HepG2 (cell line): ENCODE measurements at regions not wholly inside any gene's neighbourhood (a gene's known extent, or its start where the extent isn't known, plus 50 kb on each side); places are given as distances from the start of the nearest gene placed in this dataset.
A peak's percentile ranks its signal among the peaks of the same experiment; 100 is the strongest.

Experiments used
- ATAC-seq: fragments of 200-7000 bp; cut with Tn5 transposase; 3 replicates; pipeline ENCODE4 v1.9.1; 2020; ENCODE audit warnings: mild to moderate bottlenecking, moderate library complexity
- BruUV-seq: library from RNA; stranded (reverse); fragments of 400-500 nt; replicated peaks from 2 replicates; lab custom pipeline; 2021; lab: Mats Ljungman, UMichigan
- CTCF ChIA-PET: fragments of 300-600 bp; formaldehyde crosslinking; extraction: SDS; loops from one replicate; lab custom pipeline; 2021; ENCODE audit warnings: low total read pairs, inconsistent platforms, low intra/inter-chr PET ratio; lab: Yijun Ruan, JAX
- POLR2A ChIA-PET: fragments of 350-600 bp; sonication (Branson Sonifier 250); formaldehyde crosslinking; loops from one replicate; lab custom pipeline; 2020; ENCODE audit warnings: antibody characterized with exemption, inconsistent platforms; lab: Yijun Ruan, JAX
- DNase-seq: peaks from one replicate; pipeline ENCODE4 v3.0.0-alpha.2; 2015; ENCODE audit warnings: low spot score
- FAIRE-seq: peaks from 3 replicates; lab custom pipeline; 2011; peaks lifted over from hg19 to GRCh38; lab: Jason Lieb, UNC
- H2AFZ ChIP-seq: one replicate; pipeline ENCODE4 v1.6.1; 2011; ENCODE audit warnings: low read length, inconsistent platforms
- H3K27ac ChIP-seq: fragments of 300-600 bp; 3 replicates; pipeline ENCODE4 v1.8.0; 2011; ENCODE audit warnings: mixed run types, mild to moderate bottlenecking, mixed read lengths, low read length, inconsistent platforms; ENCODE audit not compliant: insufficient read depth; ENCODE audit errors: extremely low read length
- H3K27me3 ChIP-seq, 2 experiments: fragments of 200-600 bp in 1 of 2; 2 replicates in 1 of 2; 3 replicates in 1 of 2; pipeline versions ENCODE4 v1.6.0 to v1.8.0; 2011; ENCODE audit warnings: low read length in 2 of 2, mild to moderate bottlenecking in 2 of 2, moderate library complexity in 2 of 2, inconsistent platforms in 1 of 2; ENCODE audit not compliant: insufficient read depth in 2 of 2, control insufficient read depth in 1 of 2
- H3K36me3 ChIP-seq, 2 experiments: fragments of 200-600 bp in 1 of 2; replicated peaks in 1 of 2; 2 replicates in 1 of 2; 3 replicates in 1 of 2; pipeline versions ENCODE4 v1.5.1 to v1.8.0; 2011; ENCODE audit warnings: low read length in 2 of 2, inconsistent platforms in 1 of 2; ENCODE audit not compliant: insufficient read depth in 2 of 2, control insufficient read depth in 1 of 2
- H3K4me1 ChIP-seq: 2 replicates; pipeline ENCODE4 v1.5.1; 2012; ENCODE audit warnings: low read length, inconsistent platforms; ENCODE audit not compliant: insufficient read depth
- H3K4me2 ChIP-seq: 2 replicates; pipeline ENCODE4 v1.6.0; 2011; ENCODE audit warnings: low read depth, low read length, inconsistent platforms
- H3K4me3 ChIP-seq, 3 experiments: fragments of 200-600 bp in 1 of 3; sonication (generic), shearing (Covaris generic) in 1 of 3; replicated peaks in 1 of 3; 2 replicates each; pipeline ENCODE4 v1.5.1; 2011 to 2016; ENCODE audit warnings: low read length in 3 of 3, inconsistent platforms in 2 of 3, low read depth in 2 of 3, mild to moderate bottlenecking in 2 of 3, control low read depth in 1 of 3, mixed read lengths in 1 of 3; ENCODE audit not compliant: insufficient read depth in 1 of 3
- H3K79me2 ChIP-seq: one replicate; pipeline ENCODE4 v1.6.1; 2011; ENCODE audit warnings: low read length, inconsistent platforms; ENCODE audit not compliant: insufficient read depth
- H3K9ac ChIP-seq: 2 replicates; pipeline ENCODE4 v1.6.0; 2011; ENCODE audit warnings: mild to moderate bottlenecking, low read depth, low read length, inconsistent platforms; ENCODE audit not compliant: insufficient read depth
- H3K9me3 ChIP-seq: 2 replicates; pipeline ENCODE4 v1.5.1; 2012; ENCODE audit warnings: mild to moderate bottlenecking, low read length
- H4K20me1 ChIP-seq: 2 replicates; pipeline ENCODE4 v1.6.0; 2011; ENCODE audit warnings: inconsistent platforms, mild to moderate bottlenecking, low read length, moderate library complexity; ENCODE audit not compliant: insufficient read depth
- BRD4 ChIP-seq: sonication (generic); formaldehyde crosslinking; IDR thresholded peaks from 2 replicates; pipeline ENCODE4 v1.4.0; 2020; ENCODE audit warnings: missing genetic modification reagents
- CEBPG ChIP-seq: IDR thresholded peaks from 2 replicates; pipeline ENCODE4 v1.6.1; 2016
- ETV5 ChIP-seq: IDR thresholded peaks from 2 replicates; pipeline ENCODE4 v1.6.1; 2018; ENCODE audit warnings: missing biosample characterization, missing genetic modification reagents, inconsistent platforms, borderline replicate concordance
- HHEX ChIP-seq: IDR thresholded peaks from 2 replicates; pipeline ENCODE4 v1.6.1; 2016; ENCODE audit warnings: control low read depth
- HMG20A ChIP-seq: IDR thresholded peaks from 2 replicates; pipeline ENCODE4 v1.6.1; 2016; ENCODE audit warnings: borderline replicate concordance
- IKZF4 ChIP-seq: sonication (generic); formaldehyde crosslinking; IDR thresholded peaks from 2 replicates; pipeline ENCODE4 v1.5.1; 2020; ENCODE audit warnings: borderline replicate concordance, mild to moderate bottlenecking, low read depth, missing genetic modification reagents; ENCODE audit errors: not compliant biosample characterization
- MXI1 ChIP-seq: IDR thresholded peaks from 3 replicates; pipeline ENCODE4 v1.6.1; 2012; ENCODE audit warnings: low read depth, low read length, inconsistent platforms, borderline replicate concordance
- NR2F1 ChIP-seq, 2 experiments: fragments of 450-650 bp in 1 of 2; formaldehyde crosslinking in 1 of 2; IDR thresholded peaks; 2 replicates each; pipeline versions ENCODE4 v1.5.0 to v1.6.1; 2016 to 2020; ENCODE audit warnings: mild to moderate bottlenecking in 1 of 2, missing compliant biosample characterization in 1 of 2, missing genetic modification reagents in 1 of 2, moderate library complexity in 1 of 2
- RCOR2 ChIP-seq: IDR thresholded peaks from 2 replicates; pipeline ENCODE4 v1.6.1; 2016; ENCODE audit warnings: missing biosample characterization, missing genetic modification reagents
- SNAPC4 ChIP-seq: sonication (generic); formaldehyde crosslinking; IDR thresholded peaks from 2 replicates; pipeline ENCODE4 v1.4.0; 2020; ENCODE audit warnings: mild to moderate bottlenecking, missing genetic modification reagents
- ZNF232 ChIP-seq: sonication (generic); formaldehyde crosslinking; IDR thresholded peaks from 2 replicates; pipeline ENCODE4 v1.4.0; 2020; ENCODE audit warnings: missing genetic modification reagents, borderline replicate concordance
- ZNF772 ChIP-seq: sonication (generic); formaldehyde crosslinking; IDR thresholded peaks from 2 replicates; pipeline ENCODE4 v1.5.0; 2020; ENCODE audit warnings: mild to moderate bottlenecking, missing genetic modification reagents
- WGBS: methylation state at CpG from one replicate; pipeline ENCODE4 v1.1.6; 2017; ENCODE audit warnings: low lambda C conversion rate; 5-methylcytosine and 5-hydroxymethylcytosine counted together
- in situ Hi-C: cut with HindIII; loops from 2 replicates; pipeline ENCODE4 v1.10.0; 2017; ENCODE audit warnings: low pct_unique_long_range_greater_than_20kb; ENCODE audit not compliant: extremely low pct_ligation_motif_present
- intact Hi-C: fragments of 100-400 bp; cut with micrococcal nuclease; formaldehyde crosslinking; loops from one replicate; pipeline ENCODE4 v1.10.0; 2022; ENCODE audit not compliant: unreplicated experiment
- TF ChIP-seq, protein P1 (sequence below): sonication (generic); formaldehyde crosslinking; IDR thresholded peaks from 2 replicates; pipeline ENCODE4 v1.4.0; 2020; ENCODE audit warnings: low read depth, mild to moderate bottlenecking, missing genetic modification reagents
- TF ChIP-seq, protein P2 (sequence below): sonication (generic); formaldehyde crosslinking; IDR thresholded peaks from 2 replicates; pipeline ENCODE4 v1.4.0; 2020; ENCODE audit warnings: mild to moderate bottlenecking, missing genetic modification reagents

DNA sequence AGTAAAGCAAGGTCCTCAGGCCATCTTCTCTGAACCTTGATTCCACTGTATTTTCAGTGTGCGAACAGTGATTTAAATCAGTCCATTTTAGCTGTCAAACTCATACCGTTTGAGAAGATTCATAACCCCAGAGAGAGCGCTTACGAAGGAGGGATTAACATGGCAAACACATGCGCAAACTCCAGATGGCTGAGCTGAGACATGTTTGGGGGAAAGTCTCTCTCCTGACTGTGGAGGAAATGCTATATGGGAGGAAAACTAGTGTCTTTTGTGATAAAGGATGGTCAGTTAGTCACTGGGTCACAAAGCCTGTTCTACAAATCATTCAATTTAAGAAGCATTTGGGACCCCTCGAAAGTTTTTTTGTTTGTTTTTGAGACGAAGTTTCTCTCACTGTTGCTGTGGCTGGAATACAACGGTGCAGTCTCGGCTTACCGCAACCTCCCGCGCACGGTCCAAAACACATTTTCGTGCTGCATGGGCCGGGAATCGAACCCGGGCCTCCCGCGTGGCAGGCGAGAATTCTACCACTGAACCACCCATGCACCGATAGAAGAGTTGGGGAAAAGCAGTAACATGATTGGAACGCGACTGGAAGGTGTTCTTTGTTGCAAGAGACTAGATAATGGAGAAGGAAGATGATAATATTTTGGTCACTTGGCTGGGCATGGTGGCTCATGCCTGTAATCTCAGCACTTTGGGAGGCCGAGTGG is 58.4 kb upstream of the CXADR start:
- ChIA-PET CTCF (no interaction called here), POLR2A (interaction anchor here (0.6 to 2.6 kb wide), 10 partner anchors 13 to 95 kb away, joined by 3 to 18 read pairs (median 4); partner anchors contain the start of gene CXADR)
- H3K36me3 ChIP-seq = no peaks in the 10 kb centered on the region
- no peaks in the 10 kb centered on the region for H4K20me1 ChIP-seq
- peak; percentile 79 for FAIRE-seq
- TSS peak; percentile 100 for BruUV-seq
- H3K4me2 ChIP-seq = peak overlapping the region; percentile 92
- peak overlapping the region; percentile 79 for H3K9ac ChIP-seq
- peak overlapping the region; percentile 83 for H3K27ac ChIP-seq
- peaks cover 42% of the 10 kb centered on the region for H3K4me1 ChIP-seq
- H3K9me3 ChIP-seq = no peaks in the 10 kb centered on the region
- in situ Hi-C loops (no loop called here), intact Hi-C loops (loop anchor here (1.0 kb wide), 4 partner anchors 13 to 67 kb away; no protein-coding TSS in a partner anchor)
- no peaks in the 10 kb centered on the region for H3K79me2 ChIP-seq
- peak overlapping the region; percentile 54 to 78 (median 73) for H3K4me3 ChIP-seq
- peak overlapping the region; percentile 80 for H2AFZ ChIP-seq
- peak; percentile 91 for DNase-seq
- 4% methylated on average over 24 of the region's 24 CpGs for WGBS
- peak; percentile 96 for ATAC-seq
- H3K27me3 ChIP-seq = no peaks in the 10 kb centered on the region
- TF ChIP-seq MXI1 (peak; percentile 67; the same call in 2 of the 3 replicates), NR2F1 (CRISPR knock-in tag; IDR thresholded peaks at IDR 0.05) (no peak), ZNF772 (CRISPR knock-in tag) (peak; percentile 93), HHEX (peak; percentile 13; the same call in 1 of the 2 replicates), BRD4 (CRISPR knock-in tag) (no peak; the same call in 1 of the 2 replicates), IKZF4 (CRISPR knock-in tag) (no peak), ETV5 (CRISPR knock-in tag) (peak; percentile 17; the same call in 1 of the 2 replicates), SNAPC4 (0 out of 2 replicates have a peak, but pooled peaks have one; percentile 56), CEBPG (CRISPR knock-in tag) (peak; percentile 72), RCOR2 (CRISPR knock-in tag) (peak; percentile 91), HMG20A (CRISPR knock-in tag) (peak; percentile 26; the same call in 1 of the 2 replicates), ZNF232 (CRISPR knock-in tag) (peak; percentile 76; the same call in 1 of the 2 replicates)
- TF ChIP-seq, protein P1, sequence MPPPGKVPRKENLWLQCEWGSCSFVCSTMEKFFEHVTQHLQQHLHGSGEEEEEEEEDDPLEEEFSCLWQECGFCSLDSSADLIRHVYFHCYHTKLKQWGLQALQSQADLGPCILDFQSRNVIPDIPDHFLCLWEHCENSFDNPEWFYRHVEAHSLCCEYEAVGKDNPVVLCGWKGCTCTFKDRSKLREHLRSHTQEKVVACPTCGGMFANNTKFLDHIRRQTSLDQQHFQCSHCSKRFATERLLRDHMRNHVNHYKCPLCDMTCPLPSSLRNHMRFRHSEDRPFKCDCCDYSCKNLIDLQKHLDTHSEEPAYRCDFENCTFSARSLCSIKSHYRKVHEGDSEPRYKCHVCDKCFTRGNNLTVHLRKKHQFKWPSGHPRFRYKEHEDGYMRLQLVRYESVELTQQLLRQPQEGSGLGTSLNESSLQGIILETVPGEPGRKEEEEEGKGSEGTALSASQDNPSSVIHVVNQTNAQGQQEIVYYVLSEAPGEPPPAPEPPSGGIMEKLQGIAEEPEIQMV (CRISPR knock-in tag) = peak; percentile 86
- TF ChIP-seq, protein P2, sequence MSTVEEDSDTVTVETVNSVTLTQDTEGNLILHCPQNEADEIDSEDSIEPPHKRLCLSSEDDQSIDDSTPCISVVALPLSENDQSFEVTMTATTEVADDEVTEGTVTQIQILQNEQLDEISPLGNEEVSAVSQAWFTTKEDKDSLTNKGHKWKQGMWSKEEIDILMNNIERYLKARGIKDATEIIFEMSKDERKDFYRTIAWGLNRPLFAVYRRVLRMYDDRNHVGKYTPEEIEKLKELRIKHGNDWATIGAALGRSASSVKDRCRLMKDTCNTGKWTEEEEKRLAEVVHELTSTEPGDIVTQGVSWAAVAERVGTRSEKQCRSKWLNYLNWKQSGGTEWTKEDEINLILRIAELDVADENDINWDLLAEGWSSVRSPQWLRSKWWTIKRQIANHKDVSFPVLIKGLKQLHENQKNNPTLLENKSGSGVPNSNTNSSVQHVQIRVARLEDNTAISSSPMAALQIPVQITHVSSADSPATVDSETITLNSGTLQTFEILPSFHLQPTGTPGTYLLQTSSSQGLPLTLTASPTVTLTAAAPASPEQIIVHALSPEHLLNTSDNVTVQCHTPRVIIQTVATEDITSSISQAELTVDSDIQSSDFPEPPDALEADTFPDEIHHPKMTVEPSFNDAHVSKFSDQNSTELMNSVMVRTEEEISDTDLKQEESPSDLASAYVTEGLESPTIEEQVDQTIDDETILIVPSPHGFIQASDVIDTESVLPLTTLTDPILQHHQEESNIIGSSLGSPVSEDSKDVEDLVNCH (CRISPR knock-in tag) = no peak
